SK-N-SH (cell line): ENCODE measurements at regions not wholly inside any gene's neighbourhood (a gene's known extent, or its start where the extent isn't known, plus 50 kb on each side); places are given as distances from the start of the nearest gene placed in this dataset.
"Not testable (repeated sequence)": the region's sequence is repeated elsewhere in the genome, so short reads cannot be mapped to it uniquely, and the experiment has no call there.

Experiments used
- CTCF ChIA-PET: fragments of 300-600, 350-600 bp; formaldehyde crosslinking; extraction: SDS; loops from one replicate; lab custom pipeline; 2021; lab: Yijun Ruan, JAX
- POLR2A ChIA-PET: fragments of 350-600 bp; sonication (Branson Sonifier 250); formaldehyde crosslinking; extraction: SDS; loops from one replicate; lab custom pipeline; 2020; ENCODE audit warnings: antibody characterized with exemption, inconsistent platforms; lab: Yijun Ruan, JAX
- DNase-seq: peaks from one replicate; pipeline ENCODE4 v3.0.0; 2012
- H2AFZ ChIP-seq: fragments of 200-600 bp; sonication (generic); 2 replicates; pipeline ENCODE4 v1.8.1; 2016; ENCODE audit warnings: antibody characterized with exemption, mild to moderate bottlenecking, low read depth
- H3F3A ChIP-seq: fragments of 200-600 bp; sonication (generic); replicated peaks from 2 replicates; pipeline ENCODE3; 2016; ENCODE audit warnings: antibody characterized with exemption, mild to moderate bottlenecking; ENCODE audit not compliant: insufficient read depth
- H3K27ac ChIP-seq, 2 experiments: fragments of 200-500 bp in 1 of 2; fragments of 200-600 bp in 1 of 2; sonication (Bioruptor generic) in 1 of 2; sonication (generic), shearing (Covaris generic) in 1 of 2; 2 replicates each; pipeline versions ENCODE4 v1.5.1 to v1.6.1; 2014 to 2016; ENCODE audit warnings: low read depth in 2 of 2, inconsistent platforms in 1 of 2, low read length in 1 of 2, mild to moderate bottlenecking in 1 of 2, mixed read lengths in 1 of 2
- H3K27me3 ChIP-seq: fragments of 200-600 bp; sonication (generic), shearing (Covaris generic); 2 replicates; pipeline ENCODE4 v1.6.1; 2016; ENCODE audit warnings: mixed run types; ENCODE audit not compliant: insufficient read depth
- H3K36me3 ChIP-seq, 2 experiments: fragments of 200-500 bp in 1 of 2; fragments of 200-600 bp in 1 of 2; sonication (Bioruptor generic) in 1 of 2; sonication (generic) in 1 of 2; replicated peaks in 1 of 2; 2 replicates each; pipeline versions ENCODE3 to v1.5.1; 2014 to 2016; ENCODE audit warnings: low read length in 1 of 2, mild to moderate bottlenecking in 1 of 2; ENCODE audit not compliant: insufficient read depth in 2 of 2, control insufficient read depth in 1 of 2
- H3K4me1 ChIP-seq, 2 experiments: fragments of 200-500 bp in 1 of 2; fragments of 200-600 bp in 1 of 2; sonication (Bioruptor generic) in 1 of 2; sonication (generic), shearing (Covaris generic) in 1 of 2; 2 replicates each; pipeline versions ENCODE4 v1.5.1 to v1.6.1; 2014 to 2016; ENCODE audit warnings: low read depth in 1 of 2, low read length in 1 of 2, mixed run types in 1 of 2; ENCODE audit not compliant: insufficient read depth in 2 of 2, control insufficient read depth in 1 of 2
- H3K4me2 ChIP-seq: fragments of 200-600 bp; sonication (generic), shearing (Covaris generic); 2 replicates; pipeline ENCODE4 v1.6.1; 2017; ENCODE audit warnings: mixed run types
- H3K4me3 ChIP-seq, 2 experiments: fragments of 200-500 bp in 1 of 2; fragments of 200-600 bp in 1 of 2; sonication (Bioruptor generic) in 1 of 2; sonication (generic), shearing (Covaris generic) in 1 of 2; 2 replicates each; pipeline versions ENCODE4 v1.5.1 to v1.8.1; 2014 to 2016; ENCODE audit warnings: low read depth in 2 of 2, inconsistent platforms in 1 of 2, low read length in 1 of 2, mild to moderate bottlenecking in 1 of 2, mixed read lengths in 1 of 2, moderate library complexity in 1 of 2
- H3K79me2 ChIP-seq: fragments of 200-600 bp; sonication (generic); 2 replicates; pipeline ENCODE4 v1.8.1; 2017; ENCODE audit warnings: mild to moderate bottlenecking; ENCODE audit not compliant: insufficient read depth
- H3K9ac ChIP-seq: fragments of 200-600 bp; sonication (generic); 2 replicates; pipeline ENCODE4 v1.6.1; 2017; ENCODE audit warnings: mixed run types
- H3K9me2 ChIP-seq: fragments of 200-600 bp; sonication (generic); 2 replicates; pipeline ENCODE4 v1.6.1; 2017; ENCODE audit warnings: mixed run types
- H3K9me3 ChIP-seq: fragments of 200-600 bp; sonication (generic); 2 replicates; pipeline ENCODE4 v1.6.1; 2017; ENCODE audit warnings: mixed run types, mild to moderate bottlenecking, moderate library complexity
- H4K20me1 ChIP-seq: fragments of 200-600 bp; sonication (generic); 2 replicates; pipeline ENCODE4 v1.6.1; 2017; ENCODE audit warnings: mild to moderate bottlenecking, mixed run types; ENCODE audit not compliant: insufficient read depth
- CHD2 ChIP-seq: fragments of 150-350 bp; IDR thresholded peaks from 2 replicates; pipeline ENCODE4 v1.6.1; 2018; ENCODE audit warnings: low read length; ENCODE audit not compliant: partially characterized antibody
- CTCF ChIP-seq: fragments of 200-600 bp; sonication (generic); IDR thresholded peaks from 2 replicates; pipeline ENCODE4 v1.6.1; 2017; ENCODE audit warnings: antibody characterized with exemption, mild to moderate bottlenecking, moderate library complexity
- FOXM1 ChIP-seq: IDR thresholded peaks from 2 replicates; pipeline ENCODE4 v1.4.0; 2012; ENCODE audit warnings: low read depth, mild to moderate bottlenecking
- GATA2 ChIP-seq: sonication (generic); formaldehyde crosslinking; IDR thresholded peaks from 2 replicates; pipeline ENCODE4 v1.5.0; 2020; ENCODE audit warnings: mild to moderate bottlenecking, missing genetic modification reagents
- IRF3 ChIP-seq: fragments of 150-350 bp; IDR thresholded peaks from 2 replicates; pipeline ENCODE4 v1.6.1; 2016; ENCODE audit warnings: mild to moderate bottlenecking, low read depth, low read length
- MEF2A ChIP-seq: IDR thresholded peaks from 2 replicates; pipeline ENCODE4 v1.4.0; 2012; ENCODE audit warnings: low read depth, borderline replicate concordance
- NFIC ChIP-seq: IDR thresholded peaks from 2 replicates; pipeline ENCODE4 v1.4.0; 2012; ENCODE audit warnings: borderline replicate concordance
- PBX3 ChIP-seq: IDR thresholded peaks from 2 replicates; pipeline ENCODE4; 2012
- RAD21 ChIP-seq: IDR thresholded peaks from 2 replicates; pipeline ENCODE4 v1.6.1; 2012; ENCODE audit warnings: mild to moderate bottlenecking, low read length
- RCOR1 ChIP-seq: fragments of 150-350 bp; IDR thresholded peaks from 2 replicates; pipeline ENCODE4 v1.6.1; 2017; ENCODE audit warnings: antibody characterized with exemption, low read length
- RFX5 ChIP-seq: IDR thresholded peaks from 2 replicates; pipeline ENCODE4 v1.6.1; 2012; ENCODE audit warnings: mild to moderate bottlenecking, improper control_type of control experiment, low read length
- SMC3 ChIP-seq: IDR thresholded peaks from 2 replicates; pipeline ENCODE4 v1.6.1; 2012; ENCODE audit warnings: low read depth, low read length, improper control_type of control experiment
- TAF1 ChIP-seq: IDR thresholded peaks from 2 replicates; pipeline ENCODE4 v1.6.1; 2012; ENCODE audit warnings: low read depth, mild to moderate bottlenecking, low read length, moderate library complexity, borderline replicate concordance
- TCF12 ChIP-seq: IDR thresholded peaks from 2 replicates; pipeline ENCODE4 v1.4.0; 2012
- USF2 ChIP-seq: fragments of 150-350 bp; IDR thresholded peaks from 2 replicates; pipeline ENCODE4 v1.6.1; 2017; ENCODE audit warnings: antibody characterized with exemption, low read length, low read depth, borderline replicate concordance
- YY1 ChIP-seq: IDR thresholded peaks from 2 replicates; pipeline ENCODE4 v1.4.0; 2012; ENCODE audit warnings: low read depth, mild to moderate bottlenecking
- ZBTB33 ChIP-seq: IDR thresholded peaks from 2 replicates; pipeline ENCODE4 v1.4.0; 2012; ENCODE audit warnings: low read depth, borderline replicate concordance
- WGBS: methylation state at CpG from one replicate; pipeline ENCODE4 v1.1.6; 2017; ENCODE audit warnings: low lambda C conversion rate; 5-methylcytosine and 5-hydroxymethylcytosine counted together

- H3K9me2 ChIP-seq = no peaks in the 10 kb centered on the region
- 2% methylated on average over 1 of the region's 1 CpG for WGBS
- H2AFZ ChIP-seq = no peak overlapping the region
- no peak overlapping the region for H3K27ac ChIP-seq
- no peaks in the 10 kb centered on the region for H3F3A ChIP-seq
- H3K27me3 ChIP-seq = no peaks in the 10 kb centered on the region
- no peak for DNase-seq
- H4K20me1 ChIP-seq = no peaks in the 10 kb centered on the region
- no peaks in the 10 kb centered on the region for H3K79me2 ChIP-seq
- H3K36me3 ChIP-seq = no peaks in the 10 kb centered on the region
- POLR2A ChIA-PET = no interaction called here
- H3K4me3 ChIP-seq = no peak overlapping the region
- no peak overlapping the region for H3K9ac ChIP-seq
- H3K4me1 ChIP-seq = no peaks in the 10 kb centered on the region
- no peaks in the 10 kb centered on the region for H3K9me3 ChIP-seq
- no peak overlapping the region for H3K4me2 ChIP-seq
- TF ChIP-seq FOXM1 (no peak), CTCF (peak; percentile 56), RAD21 (peak; percentile 38)
- CTCF ChIA-PET = interaction anchor here (0.7 to 3.6 kb wide), 4 partner anchors 36 to 655 kb away, joined by 3 to 16 read pairs (median 3); no protein-coding TSS in a partner anchor
Observed at GRCh38 chr4:170198747-170199146, 109.0 kb upstream of the AADAT start.

GRCh38 chr4:170194794-170195193 lies 105.0 kb upstream of the AADAT start:
- CTCF ChIA-PET, H4K20me1 ChIP-seq, DNase-seq, H3K27me3 ChIP-seq, H3K4me2 ChIP-seq, H3K27ac ChIP-seq, H2AFZ ChIP-seq, H3K4me1 ChIP-seq, H3K4me3 ChIP-seq, H3K79me2 ChIP-seq, H3K36me3 ChIP-seq, POLR2A ChIA-PET, H3K9me2 ChIP-seq, H3K9ac ChIP-seq, H3F3A ChIP-seq, H3K9me3 ChIP-seq: not testable (repeated sequence)
- WGBS = 25% methylated on average over 2 of the region's 2 CpGs

- Histone ChIP-seq H2AFZ (no peak overlapping the region), H3K4me1 (no peaks in the 10 kb centered on the region), H3K27ac (no peak overlapping the region), H3K4me2 (no peak overlapping the region), H3K36me3 (no peaks in the 10 kb centered on the region), H4K20me1 (no peaks in the 10 kb centered on the region), H3K79me2 (no peaks in the 10 kb centered on the region), H3K4me3 (no peak overlapping the region), H3K9me2 (no peaks in the 10 kb centered on the region), H3F3A (no peaks in the 10 kb centered on the region), H3K27me3 (no peaks in the 10 kb centered on the region; the same call in 1 of the 2 replicates), H3K9ac (no peak overlapping the region), H3K9me3 (no peaks in the 10 kb centered on the region)
- POLR2A ChIA-PET = no interaction called here
- CTCF ChIA-PET = no interaction called here
- 2% methylated on average over 5 of the region's 6 CpGs for WGBS
- DNase-seq = no peak
- no peak for TF ChIP-seq TAF1
- TF ChIP-seq YY1 = no peak
- TF ChIP-seq NFIC = no peak
- no peak for TF ChIP-seq PBX3
- TF ChIP-seq RCOR1 = no peak
- TF ChIP-seq SMC3 = no peak
- TF ChIP-seq USF2 = no peak
- no peak for TF ChIP-seq ZBTB33
- TF ChIP-seq RFX5 = no peak
- TF ChIP-seq IRF3 = no peak
- TF ChIP-seq GATA2 (CRISPR knock-in tag) = no peak
- TF ChIP-seq CHD2 = no peak
- no peak for TF ChIP-seq MEF2A
- TF ChIP-seq TCF12 = no peak
Observed at GRCh38 chr4:170193496-170193895, 103.7 kb upstream of the AADAT start.
